T-helper 2 cell treated with Interferon-gamma antibody and Interleukin-4, amounts not matched to agents 100 ng/mL and 5 ng/mL, for 36 hours (primary cell): ENCODE measurements at regions not wholly inside any gene's neighbourhood (a gene's known extent, or its start where the extent isn't known, plus 50 kb on each side); places are given as distances from the start of the nearest gene placed in this dataset.

Experiments
- intact Hi-C: fragments of 100-400 bp; cut with micrococcal nuclease; formaldehyde crosslinking; loops from one replicate; pipeline ENCODE4 v1.15.1; 2023

GRCh38 chr9:90948156-90948555, 146.5 kb downstream of the SYK start:
- intact Hi-C loops: no loop called here

GRCh38 chr9:90950600-90950999, 149.0 kb downstream of the SYK start:
- intact Hi-C loops: no loop called here

GRCh38 chr9:90953200-90953599, 151.6 kb downstream of the SYK start:
- intact Hi-C loops: no loop called here

GRCh38 chr9:90953805-90954204, 152.2 kb downstream of the SYK start:
- intact Hi-C loops: no loop called here

- intact Hi-C loops: no loop called here
These were observed 154.6 kb downstream of the SYK start for GRCh38 chr9:90956026-90956810.

GRCh38 chr9:90958328-90958727, 156.7 kb downstream of the SYK start:
- intact Hi-C loops: no loop called here

GRCh38 chr9:90960941-90961340, 159.3 kb downstream of the SYK start:
- intact Hi-C loops: no loop called here

- intact Hi-C loops: no loop called here
These were observed 159.8 kb downstream of the SYK start for GRCh38 chr9:90961375-90961774.

- intact Hi-C loops: no loop called here
These were observed 162.7 kb downstream of the SYK start for GRCh38 chr9:90964101-90965020.

GRCh38 chr9:90965226-90966030, 163.8 kb downstream of the SYK start:
- intact Hi-C loops: no loop called here

GRCh38 chr9:90966031-90966290, 164.3 kb downstream of the SYK start:
- intact Hi-C loops: no loop called here

GRCh38 chr9:90966480-90967144, 165.0 kb downstream of the SYK start:
- intact Hi-C loops: no loop called here

GRCh38 chr9:90967145-90967538, 165.5 kb downstream of the SYK start:
- intact Hi-C loops: no loop called here

GRCh38 chr9:90969021-90969675, 167.5 kb downstream of the SYK start:
- intact Hi-C loops: no loop called here

- intact Hi-C loops: no loop called here
These were observed 169.0 kb downstream of the SYK start for GRCh38 chr9:90970608-90971007.

GRCh38 chr9:90972057-90972456, 170.4 kb downstream of the SYK start:
- intact Hi-C loops: no loop called here

GRCh38 chr9:90974016-90974415, 172.4 kb downstream of the SYK start:
- intact Hi-C loops: no loop called here

GRCh38 chr9:90974643-90975245, 173.1 kb downstream of the SYK start:
- intact Hi-C loops: no loop called here

- intact Hi-C loops: no loop called here
These were observed 174.3 kb downstream of the SYK start for GRCh38 chr9:90975781-90976538.

GRCh38 chr9:90979138-90979551, 177.5 kb downstream of the SYK start:
- intact Hi-C loops: no loop called here
